Activated CD8-positive, alpha-beta T cell treated with anti-CD3 and anti-CD28 coated beads, Interleukin-2, amount 10 ng/mL, durations not matched to agents 7 days and 5 days (primary cell): ENCODE measurements at regions not wholly inside any gene's neighbourhood (a gene's known extent, or its start where the extent isn't known, plus 50 kb on each side); places are given as distances from the start of the nearest gene placed in this dataset.
"Not testable (repeated sequence)": the region's sequence is repeated elsewhere in the genome, so short reads cannot be mapped to it uniquely, and the experiment has no call there.

Experiments
- ATAC-seq: fragments of 150-1000 bp; cut with Tn5 transposase; one replicate; pipeline ENCODE4 v1.10.0; 2021; ENCODE audit warnings: moderate library complexity
- CTCF ChIA-PET: fragments of 350-600 bp; sonication (Branson Sonifier 250); formaldehyde crosslinking; loops from one replicate; lab custom pipeline; 2021; ENCODE audit warnings: antibody characterized with exemption; lab: Charles Lee
- POLR2A ChIA-PET: fragments of 350-600 bp; sonication (Branson Sonifier 250); formaldehyde crosslinking; loops from one replicate; lab custom pipeline; 2021; ENCODE audit warnings: antibody characterized with exemption; lab: Charles Lee
- DNase-seq: peaks from one replicate; pipeline ENCODE4 v3.0.0-alpha.2; 2020
- H3K27ac Mint-ChIP-seq: one replicate; pipeline ENCODE4 v1.8.0; 2021; ENCODE audit warnings: mild to moderate bottlenecking, mixed read lengths
- H3K27me3 Mint-ChIP-seq: one replicate; pipeline ENCODE4 v1.8.0; 2021; ENCODE audit warnings: low read depth, mixed read lengths
- H3K36me3 Mint-ChIP-seq: one replicate; pipeline ENCODE4 v1.8.0; 2021; ENCODE audit warnings: low read depth, mixed read lengths
- H3K4me1 Mint-ChIP-seq: one replicate; pipeline ENCODE4 v1.8.0; 2021; ENCODE audit warnings: low read depth, mixed read lengths
- H3K4me3 Mint-ChIP-seq: one replicate; pipeline ENCODE4 v1.8.0; 2021; ENCODE audit warnings: mild to moderate bottlenecking, mixed read lengths
- H3K9me3 Mint-ChIP-seq: one replicate; pipeline ENCODE4 v1.8.0; 2022; ENCODE audit warnings: mixed read lengths; ENCODE audit not compliant: insufficient read depth

DNA sequence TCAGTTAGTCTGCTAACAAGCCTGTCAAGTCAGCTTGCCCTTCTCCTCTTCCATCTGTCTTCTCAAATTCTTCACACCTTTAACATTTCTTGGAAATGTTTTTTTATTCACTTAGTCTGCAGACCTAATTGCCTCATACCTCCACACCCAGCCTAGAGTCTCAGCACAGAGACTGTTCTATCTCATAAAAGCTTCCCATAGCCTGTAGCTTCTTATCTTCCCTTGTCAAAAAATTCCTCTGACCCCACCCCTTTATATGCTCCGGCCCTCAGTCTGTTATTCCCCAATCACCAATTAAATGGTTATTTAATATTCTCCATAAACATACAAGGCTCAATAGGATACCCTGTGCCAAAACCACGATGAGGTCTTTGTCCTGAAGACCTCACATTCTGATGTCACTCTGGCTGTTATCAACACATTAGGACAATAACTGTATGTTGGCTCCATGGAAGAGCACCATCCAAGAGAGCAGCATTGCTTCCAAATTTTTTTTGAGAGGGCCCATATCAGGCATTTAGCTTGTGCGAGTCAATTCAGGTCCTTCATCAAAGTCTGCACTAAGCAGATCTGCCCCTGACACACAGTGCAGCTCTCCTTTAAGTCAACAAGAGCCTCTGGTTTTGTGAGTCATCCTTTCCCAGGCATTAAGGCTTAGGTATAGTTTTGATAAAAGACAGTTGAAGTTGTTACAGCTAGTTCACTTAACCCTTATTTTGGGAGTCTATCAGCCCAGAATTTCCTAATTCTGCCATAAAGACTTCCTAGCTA lies 83.2 kb upstream of the TBX18 start:
- Mint-ChIP-seq H3K36me3 (no peaks in the 10 kb centered on the region), H3K4me1 (no peaks in the 10 kb centered on the region), H3K27ac (no peak overlapping the region), H3K27me3 (no peaks in the 10 kb centered on the region), H3K4me3 (no peak overlapping the region), H3K9me3 (peaks cover 3% of the 10 kb centered on the region)
- CTCF ChIA-PET, result no interaction called here
- POLR2A ChIA-PET, result no interaction called here
- no peak for DNase-seq
- ATAC-seq, result no peak

DNA sequence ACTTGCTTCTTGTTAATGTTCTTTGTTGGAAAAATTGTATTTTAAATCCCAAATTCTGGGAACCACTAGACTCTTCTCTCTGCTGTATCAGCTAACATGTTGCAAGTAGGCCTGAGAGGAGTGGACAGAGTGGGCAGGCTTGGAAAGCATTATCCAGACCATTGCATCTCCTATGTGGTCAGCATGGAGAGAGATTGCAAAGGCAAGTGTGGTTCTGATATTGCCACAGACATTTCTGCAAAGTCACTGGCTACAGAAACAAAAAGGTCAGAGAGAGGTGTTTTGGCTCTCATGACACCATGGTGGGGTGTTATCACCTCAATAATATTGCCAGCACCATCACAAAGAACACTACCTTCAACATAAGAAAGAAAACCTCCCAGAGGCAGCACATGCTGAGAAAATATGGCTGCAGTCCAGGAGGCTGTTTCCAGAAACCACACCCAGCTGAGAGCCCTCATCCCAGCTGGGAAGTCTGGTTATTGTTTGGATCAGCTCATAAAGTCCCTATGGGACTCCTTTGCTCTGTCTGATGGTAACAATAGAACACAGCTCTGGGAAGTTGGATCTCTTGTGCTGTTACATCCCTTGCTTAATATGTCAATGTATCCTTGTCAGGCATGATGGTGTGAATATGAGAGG lies 78.2 kb upstream of the TBX18 start:
- ChIA-PET POLR2A (no interaction called here), CTCF (no interaction called here)
- Mint-ChIP-seq H3K9me3 (peaks cover 3% of the 10 kb centered on the region), H3K4me1 (no peaks in the 10 kb centered on the region), H3K27me3 (no peaks in the 10 kb centered on the region), H3K36me3 (no peaks in the 10 kb centered on the region), H3K27ac (no peak overlapping the region), H3K4me3 (no peak overlapping the region)
- no peak for DNase-seq
- no peak for ATAC-seq

DNA sequence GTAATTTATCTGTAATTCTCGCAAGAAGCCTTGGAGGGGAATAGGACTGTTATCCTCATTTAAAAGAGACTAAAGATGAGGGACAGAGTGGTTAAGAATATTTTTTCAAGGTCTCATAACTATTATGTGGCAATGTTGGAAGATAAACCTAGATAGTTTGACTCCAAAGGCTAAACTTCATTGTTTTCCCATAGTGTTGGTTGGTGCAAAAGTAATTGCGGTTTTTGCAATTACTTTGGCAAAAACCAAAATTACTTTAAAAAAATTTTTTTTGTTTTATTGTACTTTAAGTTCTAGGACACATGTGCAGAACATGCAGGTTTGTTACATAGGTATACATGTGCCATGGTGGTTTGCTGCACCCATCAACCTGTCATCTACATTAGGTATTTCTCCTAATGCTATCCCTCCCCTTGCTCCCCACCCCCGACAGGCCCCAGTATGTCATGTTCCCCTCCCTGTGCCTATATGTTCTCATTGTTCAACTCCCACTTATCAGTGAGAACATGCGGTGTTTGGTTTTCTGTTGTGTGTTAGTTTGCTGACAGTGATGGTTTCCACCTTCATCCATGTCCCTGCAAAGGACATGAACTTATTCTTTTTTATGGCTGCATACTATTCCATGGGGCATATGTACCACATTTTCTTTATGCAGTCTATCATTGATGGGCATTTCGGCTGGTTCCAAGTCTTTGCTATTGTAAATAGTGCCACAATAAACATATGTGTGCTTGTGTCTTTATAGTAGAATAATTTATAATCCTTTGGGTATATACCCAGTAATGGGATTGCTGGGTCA lies 72.9 kb upstream of the TBX18 start:
- H3K27ac Mint-ChIP-seq, POLR2A ChIA-PET, CTCF ChIA-PET, H3K9me3 Mint-ChIP-seq, DNase-seq, H3K27me3 Mint-ChIP-seq, ATAC-seq, H3K4me3 Mint-ChIP-seq, H3K36me3 Mint-ChIP-seq, H3K4me1 Mint-ChIP-seq: not testable (repeated sequence)

DNA sequence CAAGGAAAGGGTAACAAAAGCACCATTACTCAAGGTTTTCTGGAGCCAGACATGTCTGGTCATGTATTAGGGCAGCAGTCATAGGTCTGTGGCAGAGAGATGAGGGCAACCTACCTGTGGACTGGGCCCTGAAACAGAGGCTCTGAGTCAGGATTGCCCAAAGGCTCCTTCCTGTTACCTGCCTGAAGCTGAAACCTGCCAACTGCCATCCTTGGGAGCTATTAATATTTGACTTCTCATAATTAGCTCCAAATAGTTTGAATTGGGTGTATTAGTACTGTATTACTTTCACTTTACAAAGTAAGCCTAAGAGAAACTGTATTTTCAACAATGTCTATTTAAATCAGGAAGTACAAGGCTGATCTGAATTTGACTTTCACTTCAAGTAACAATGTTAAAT lies 72.0 kb upstream of the TBX18 start:
- Mint-ChIP-seq H3K9me3 (peaks cover 3% of the 10 kb centered on the region), H3K4me3 (no peak overlapping the region), H3K36me3 (no peaks in the 10 kb centered on the region), H3K27me3 (no peaks in the 10 kb centered on the region), H3K4me1 (no peaks in the 10 kb centered on the region), H3K27ac (no peak overlapping the region)
- no peak for ATAC-seq
- no peak for DNase-seq
- CTCF ChIA-PET, result no interaction called here
- POLR2A ChIA-PET, result no interaction called here

DNA sequence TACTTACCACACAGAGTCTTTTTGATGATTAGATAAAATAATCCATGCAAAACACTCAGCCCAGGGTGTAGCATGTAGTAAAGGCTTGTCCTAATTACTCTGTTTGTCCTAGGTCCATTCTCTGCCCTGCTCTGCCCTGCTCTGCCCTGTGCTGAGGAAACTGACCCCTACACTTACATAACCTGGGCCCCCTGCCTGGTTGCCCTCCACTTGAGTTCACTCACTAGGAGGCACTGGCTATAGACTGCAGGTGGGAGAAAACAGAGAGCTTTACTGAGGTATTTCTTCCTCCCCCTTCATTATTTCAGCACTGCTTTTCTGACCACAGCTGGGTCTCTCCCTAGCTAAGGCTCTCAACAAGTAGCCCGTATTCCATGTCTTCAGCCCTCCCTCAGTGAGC lies 70.9 kb upstream of the TBX18 start:
- CTCF ChIA-PET, result no interaction called here
- peaks cover 3% of the 10 kb centered on the region for H3K9me3 Mint-ChIP-seq
- H3K4me1 Mint-ChIP-seq, result no peaks in the 10 kb centered on the region
- H3K36me3 Mint-ChIP-seq, result no peaks in the 10 kb centered on the region
- DNase-seq (no peak), ATAC-seq (no peak)
- no peak overlapping the region for H3K4me3 Mint-ChIP-seq
- no peaks in the 10 kb centered on the region for H3K27me3 Mint-ChIP-seq
- no peak overlapping the region for H3K27ac Mint-ChIP-seq
- POLR2A ChIA-PET, result no interaction called here

DNA sequence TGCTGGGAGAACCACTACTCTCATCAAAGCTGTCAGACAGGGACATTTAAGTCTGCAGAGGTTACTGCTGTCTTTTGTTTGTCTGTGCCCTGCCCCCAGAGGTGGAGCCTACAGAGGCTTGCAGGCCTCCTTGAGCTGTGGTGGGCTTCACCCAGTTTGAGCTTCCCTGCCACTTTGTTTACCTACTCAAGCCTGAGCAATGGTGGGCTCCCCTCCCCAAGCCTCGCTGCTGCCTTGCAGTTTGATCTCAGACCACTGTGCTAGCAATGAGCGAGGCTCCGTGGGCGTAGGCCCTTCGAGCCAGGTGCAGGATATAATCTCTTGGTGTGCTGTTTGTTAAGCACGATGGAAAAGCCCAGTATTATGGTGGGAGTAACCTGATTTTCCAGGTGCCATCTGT lies 67.5 kb upstream of the TBX18 start:
- H3K4me3 Mint-ChIP-seq, H3K27ac Mint-ChIP-seq, H3K9me3 Mint-ChIP-seq, ATAC-seq, POLR2A ChIA-PET, H3K4me1 Mint-ChIP-seq, DNase-seq, H3K27me3 Mint-ChIP-seq, CTCF ChIA-PET, H3K36me3 Mint-ChIP-seq: not testable (repeated sequence)

DNA sequence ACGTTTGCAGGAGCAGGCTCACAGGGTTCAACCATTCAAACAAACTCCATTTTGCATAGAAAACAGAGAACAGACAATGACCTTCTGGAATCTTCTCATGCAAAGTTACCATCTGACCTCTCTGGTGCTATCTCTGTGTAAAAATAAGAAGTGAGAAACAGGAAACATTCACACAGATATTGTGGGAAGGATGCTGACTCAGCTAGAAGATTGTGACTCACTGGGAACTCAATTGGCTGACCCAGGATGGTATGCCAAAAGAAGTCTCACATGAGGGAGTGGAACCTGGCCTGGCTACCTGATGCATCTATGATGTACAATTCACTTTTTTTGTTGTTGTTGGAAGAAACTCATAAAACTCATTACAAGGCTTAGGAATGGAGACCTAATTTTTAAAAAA lies 61.1 kb upstream of the TBX18 start:
- no peak overlapping the region for H3K4me3 Mint-ChIP-seq
- CTCF ChIA-PET, result no interaction called here
- no peak for DNase-seq
- H3K27me3 Mint-ChIP-seq, result no peaks in the 10 kb centered on the region
- POLR2A ChIA-PET, result no interaction called here
- H3K36me3 Mint-ChIP-seq, result no peaks in the 10 kb centered on the region
- no peaks in the 10 kb centered on the region for H3K9me3 Mint-ChIP-seq
- no peaks in the 10 kb centered on the region for H3K4me1 Mint-ChIP-seq
- ATAC-seq, result no peak
- H3K27ac Mint-ChIP-seq, result no peak overlapping the region

DNA sequence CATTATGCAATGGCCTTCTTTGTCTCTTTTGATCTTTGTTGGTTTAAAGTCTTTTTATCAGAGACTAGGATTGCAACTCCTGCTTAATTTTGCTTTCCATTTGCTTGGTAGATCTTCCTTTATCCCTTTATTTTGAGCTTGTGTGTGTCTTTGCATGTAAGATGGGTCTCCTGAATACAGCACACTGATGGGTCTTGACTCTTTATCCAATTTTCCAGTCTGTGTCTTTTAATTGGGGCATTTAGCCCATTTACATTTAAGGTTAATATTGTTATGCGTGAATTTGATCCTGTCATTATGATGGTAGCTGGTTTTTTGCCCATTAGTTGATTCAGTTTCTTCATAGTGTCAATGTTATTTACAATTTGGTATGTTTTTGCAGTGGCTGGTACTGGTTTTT lies 56.9 kb upstream of the TBX18 start:
- H3K9me3 Mint-ChIP-seq, result not testable (repeated sequence)

DNA sequence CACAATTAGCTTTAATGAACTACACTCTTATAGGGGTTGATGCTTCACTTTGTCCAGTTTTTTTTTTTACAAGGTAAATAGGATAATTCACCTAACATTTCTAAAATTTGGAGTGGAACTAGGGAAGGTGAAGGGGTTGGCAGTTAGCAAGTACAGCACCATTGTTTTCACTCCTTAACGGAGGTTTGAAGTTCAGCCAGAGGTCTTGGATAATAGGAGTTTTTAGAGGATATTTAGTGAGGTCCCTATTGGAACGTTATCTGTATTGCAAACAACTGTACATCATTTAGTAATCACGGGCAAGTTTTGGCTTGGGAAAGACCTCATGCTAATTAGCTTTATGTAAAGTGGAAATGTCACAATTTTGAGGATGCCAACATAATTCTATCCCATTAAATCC lies 52.3 kb upstream of the TBX18 start:
- ATAC-seq (no peak), DNase-seq (no peak)
- ChIA-PET POLR2A (no interaction called here), CTCF (no interaction called here)
- H3K4me3 Mint-ChIP-seq, result no peak overlapping the region
- H3K36me3 Mint-ChIP-seq, result no peaks in the 10 kb centered on the region
- no peaks in the 10 kb centered on the region for H3K9me3 Mint-ChIP-seq
- H3K27me3 Mint-ChIP-seq, result no peaks in the 10 kb centered on the region
- H3K4me1 Mint-ChIP-seq, result no peaks in the 10 kb centered on the region
- H3K27ac Mint-ChIP-seq, result no peak overlapping the region

More for the DNA sequence above, 56.9 kb upstream of the TBX18 start:
- H3K36me3 Mint-ChIP-seq, H3K27me3 Mint-ChIP-seq, H3K4me3 Mint-ChIP-seq, H3K4me1 Mint-ChIP-seq, POLR2A ChIA-PET, CTCF ChIA-PET, ATAC-seq, H3K27ac Mint-ChIP-seq, DNase-seq: not testable (repeated sequence)

DNA sequence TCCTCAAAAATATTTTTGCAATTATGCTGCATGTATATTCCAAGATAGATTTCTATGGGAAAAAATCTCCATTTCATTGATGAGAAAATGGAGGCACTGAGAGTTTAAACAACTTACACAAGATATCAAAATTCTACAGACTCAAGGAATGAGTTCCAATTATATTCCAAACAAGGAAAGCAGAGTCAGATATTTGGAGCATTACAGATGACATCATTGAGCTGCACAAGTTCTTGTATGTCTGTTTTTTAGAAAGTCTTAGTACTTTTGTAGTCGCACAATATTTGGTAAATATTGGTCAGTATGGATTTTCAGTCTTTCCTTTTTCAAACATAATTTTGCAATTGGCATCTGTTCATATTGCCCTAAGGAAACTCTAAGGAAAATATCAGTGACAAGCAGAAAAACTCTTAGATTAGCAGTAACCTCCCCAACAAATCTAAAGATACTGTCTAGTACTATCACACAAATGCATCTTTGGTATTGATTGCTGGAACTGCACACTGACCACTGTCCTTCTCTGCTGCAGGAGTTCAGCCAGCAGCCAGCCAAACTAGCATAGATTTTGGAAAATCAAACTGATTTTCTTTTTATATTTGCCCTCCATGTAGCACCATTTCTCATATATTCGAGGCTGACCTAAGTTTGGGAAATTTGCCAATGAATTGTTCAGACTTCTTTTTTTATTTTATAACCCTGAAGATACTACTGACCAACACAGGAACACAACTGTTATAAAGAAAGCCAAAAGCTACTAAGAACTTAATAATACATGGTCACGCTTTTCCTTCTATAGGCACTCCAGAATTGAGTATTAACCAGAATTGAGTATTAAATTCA lies 51.7 kb upstream of the TBX18 start:
- Mint-ChIP-seq H3K4me3 (no peak overlapping the region), H3K4me1 (no peaks in the 10 kb centered on the region), H3K9me3 (no peaks in the 10 kb centered on the region), H3K36me3 (no peaks in the 10 kb centered on the region), H3K27ac (no peak overlapping the region), H3K27me3 (no peaks in the 10 kb centered on the region)
- POLR2A ChIA-PET, result no interaction called here
- CTCF ChIA-PET, result no interaction called here
- ATAC-seq, result no peak
- no peak for DNase-seq
